CD4-positive, alpha-beta T cell (primary cell): ENCODE measurements at regions not wholly inside any gene's neighbourhood (a gene's known extent, or its start where the extent isn't known, plus 50 kb on each side); places are given as distances from the start of the nearest gene placed in this dataset.
"Not testable (repeated sequence)": the region's sequence is repeated elsewhere in the genome, so short reads cannot be mapped to it uniquely, and the experiment has no call there.

Experiments used
- ATAC-seq: fragments of 200-7000 bp; cut with Tn5 transposase; one replicate; pipeline ENCODE4 v1.10.0; 2022; ENCODE audit warnings: mild to moderate bottlenecking; ENCODE audit not compliant: poor library complexity
- CTCF ChIA-PET: fragments of 350-600 bp; sonication (Branson Sonifier 250); formaldehyde crosslinking; loops from one replicate; lab custom pipeline; 2021; ENCODE audit warnings: antibody characterized with exemption, inconsistent platforms; lab: Charles Lee
- POLR2A ChIA-PET: fragments of 350-600 bp; sonication (Branson Sonifier 250); formaldehyde crosslinking; loops from one replicate; lab custom pipeline; 2021; ENCODE audit warnings: antibody characterized with exemption, inconsistent platforms; lab: Charles Lee
- DNase-seq, 14 experiments: peaks; one replicate each; pipeline ENCODE4 v3.0.0-alpha.2; 2013 to 2020; ENCODE audit warnings: mixed read lengths in 2 of 14
- H3K27ac ChIP-seq, 2 donors: one replicate each; pipeline versions ENCODE4 v1.5.1 to v1.7.0; 2013; ENCODE audit warnings: low read length in 2 of 2, low read depth in 1 of 2, mild to moderate bottlenecking in 1 of 2
- H3K27me3 ChIP-seq, 2 experiments: 1 replicate in 1 of 2; 2 replicates in 1 of 2; pipeline versions ENCODE4 v1.6.1 to v1.7.0; 2013; ENCODE audit warnings: low read length in 2 of 2, control low read depth in 1 of 2, mild to moderate bottlenecking in 1 of 2, moderate library complexity in 1 of 2; ENCODE audit not compliant: insufficient read depth in 2 of 2, control insufficient read depth in 1 of 2
- H3K36me3 ChIP-seq: one replicate; pipeline ENCODE4 v1.6.1; 2013; ENCODE audit warnings: low read length, control low read depth; ENCODE audit not compliant: insufficient read depth
- H3K4me1 ChIP-seq: one replicate; pipeline ENCODE4 v1.6.1; 2013; ENCODE audit warnings: low read length, control low read depth; ENCODE audit not compliant: insufficient read depth
- H3K4me3 ChIP-seq: one replicate; pipeline ENCODE4 v1.5.1; 2013; ENCODE audit warnings: mild to moderate bottlenecking, low read length, moderate library complexity
- H3K9me3 ChIP-seq, 2 experiments: 1 replicate in 1 of 2; 2 replicates in 1 of 2; pipeline versions ENCODE4 v1.6.1 to v1.7.0; 2013; ENCODE audit warnings: low read length in 2 of 2, mild to moderate bottlenecking in 2 of 2, control low read depth in 1 of 2, moderate library complexity in 1 of 2; ENCODE audit not compliant: control insufficient read depth in 1 of 2, insufficient read depth in 1 of 2
- H3K27ac Mint-ChIP-seq: one replicate; pipeline ENCODE4 v1.8.0; 2020; ENCODE audit warnings: mixed read lengths
- H3K27me3 Mint-ChIP-seq: one replicate; pipeline ENCODE4 v1.8.0; 2021; ENCODE audit warnings: mixed read lengths
- H3K36me3 Mint-ChIP-seq: one replicate; pipeline ENCODE4 v1.8.0; 2021; ENCODE audit warnings: low read depth, mixed read lengths
- H3K4me1 Mint-ChIP-seq: one replicate; pipeline ENCODE4 v1.8.0; 2021; ENCODE audit warnings: low read depth, mixed read lengths
- H3K4me3 Mint-ChIP-seq: one replicate; pipeline ENCODE4 v1.8.0; 2020; ENCODE audit warnings: mild to moderate bottlenecking, mixed read lengths
- H3K9me3 Mint-ChIP-seq: one replicate; pipeline ENCODE4 v1.8.0; 2020; ENCODE audit warnings: mixed read lengths
- CTCF ChIP-seq: fragments of 200-600 bp; IDR thresholded peaks from one replicate; pipeline ENCODE4 v1.8.0; 2022; ENCODE audit warnings: antibody characterized with exemption, mild to moderate bottlenecking
- intact Hi-C, 2 experiments: fragments of 100-400 bp; cut with DNase I in 1 of 2; cut with micrococcal nuclease in 1 of 2; formaldehyde crosslinking; loops; one replicate each; pipeline versions ENCODE4 v1.15.1 to v1.9.0; 2023 to 2025; cut with DNase I, micrococcal nuclease

DNA sequence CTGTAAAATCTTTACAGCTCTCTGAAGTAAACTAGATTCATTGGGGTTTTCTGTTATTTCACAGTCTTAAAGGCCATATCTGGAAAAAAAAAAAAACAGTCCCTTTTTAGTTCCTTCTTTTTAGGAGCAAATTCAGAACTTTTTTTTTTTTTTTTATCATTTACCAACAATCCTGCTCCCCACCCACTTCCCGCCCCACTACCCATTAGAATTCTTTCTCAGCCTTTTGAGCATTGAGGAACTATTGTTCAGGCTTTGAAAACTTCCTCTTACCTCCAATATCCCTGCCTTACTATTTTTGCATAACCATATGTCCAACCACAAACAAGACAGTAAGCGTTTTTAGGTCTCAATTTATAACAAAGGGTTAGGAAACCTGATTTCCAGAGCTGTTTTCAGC is 330.1 kb downstream of the PLPP3 start:
- no peak for TF ChIP-seq CTCF
- DNase-seq, result peak in 2 of 14 experiments; percentile 14 to 31
- no peak overlapping the region for H3K4me3 ChIP-seq

GRCh38 chr1:56248138-56248537 is 331.2 kb downstream of the PLPP3 start:
- no peak overlapping the region for H3K27ac Mint-ChIP-seq
- intact Hi-C loops, result no loop called here
- Histone ChIP-seq H3K36me3 (no peaks in the 10 kb centered on the region), H3K27ac (no peak overlapping the region), H3K4me3 (no peak overlapping the region), H3K27me3 (no peaks in the 10 kb centered on the region), H3K9me3 (peaks cover 0 to 5% of the 10 kb centered on the region in 2 experiments), H3K4me1 (no peaks in the 10 kb centered on the region)
- no peak overlapping the region for H3K4me3 Mint-ChIP-seq
- peaks cover 5% of the 10 kb centered on the region for H3K27me3 Mint-ChIP-seq
- POLR2A ChIA-PET, result no interaction called here
- no peaks in the 10 kb centered on the region for H3K36me3 Mint-ChIP-seq
- TF ChIP-seq CTCF, result no peak
- DNase-seq (no peak), ATAC-seq (no peak)
- H3K9me3 Mint-ChIP-seq, result no peaks in the 10 kb centered on the region
- no peaks in the 10 kb centered on the region for H3K4me1 Mint-ChIP-seq
- CTCF ChIA-PET, result no interaction called here

More for the DNA sequence above, 330.1 kb downstream of the PLPP3 start:
- ChIA-PET CTCF (interaction anchor here (0.6 kb wide), 1 partner anchor 8 kb away, joined by 3 read pairs; no protein-coding TSS in a partner anchor), POLR2A (no interaction called here)
- H3K27ac ChIP-seq, result no peak overlapping the region
- Mint-ChIP-seq H3K36me3 (no peaks in the 10 kb centered on the region), H3K9me3 (no peaks in the 10 kb centered on the region), H3K4me3 (no peak overlapping the region), H3K27me3 (peaks cover 5% of the 10 kb centered on the region), H3K4me1 (no peaks in the 10 kb centered on the region), H3K27ac (no peak overlapping the region)
- intact Hi-C loops, result no loop called here
- no peaks in the 10 kb centered on the region for H3K36me3 ChIP-seq
- H3K9me3 ChIP-seq, result peaks cover 0 to 5% of the 10 kb centered on the region in 2 experiments
- H3K27me3 ChIP-seq, result no peaks in the 10 kb centered on the region
- no peak for ATAC-seq
- no peaks in the 10 kb centered on the region for H3K4me1 ChIP-seq

DNA sequence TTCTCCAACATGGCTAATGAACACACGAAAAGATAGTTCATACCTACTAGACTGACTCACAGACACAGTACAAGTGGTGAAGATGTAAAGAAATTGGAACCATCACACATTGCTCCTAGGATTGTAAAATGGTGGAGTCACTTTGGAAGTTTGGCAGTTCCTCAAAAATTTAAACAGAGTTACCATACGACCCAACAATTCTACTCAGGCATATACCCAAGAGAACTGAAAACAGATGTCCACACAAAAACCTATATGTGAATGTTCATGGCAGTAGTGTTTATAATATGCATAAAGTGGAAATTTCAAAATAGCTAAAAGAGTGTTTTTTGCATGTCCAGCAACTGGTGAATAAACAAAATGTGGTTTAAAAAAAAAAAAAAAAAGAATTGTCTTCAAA is 332.6 kb downstream of the PLPP3 start:
- H3K4me1 ChIP-seq, ATAC-seq, H3K9me3 ChIP-seq, H3K36me3 Mint-ChIP-seq, POLR2A ChIA-PET, H3K4me3 ChIP-seq, H3K36me3 ChIP-seq, H3K27ac ChIP-seq, H3K4me1 Mint-ChIP-seq, H3K27me3 Mint-ChIP-seq, H3K4me3 Mint-ChIP-seq, H3K27ac Mint-ChIP-seq, H3K9me3 Mint-ChIP-seq, CTCF ChIA-PET, intact Hi-C loops, H3K27me3 ChIP-seq, DNase-seq: not testable (repeated sequence)

- POLR2A ChIA-PET, result no interaction called here
- TF ChIP-seq CTCF, result no peak
- Mint-ChIP-seq H3K27ac (no peak overlapping the region), H3K4me3 (no peak overlapping the region), H3K9me3 (peaks cover 6% of the 10 kb centered on the region), H3K36me3 (no peaks in the 10 kb centered on the region), H3K4me1 (no peaks in the 10 kb centered on the region), H3K27me3 (no peaks in the 10 kb centered on the region)
- Histone ChIP-seq H3K27ac (no peak overlapping the region), H3K36me3 (no peaks in the 10 kb centered on the region), H3K27me3 (no peaks in the 10 kb centered on the region), H3K4me1 (no peaks in the 10 kb centered on the region), H3K4me3 (no peak overlapping the region), H3K9me3 (no peaks in the 10 kb centered on the region)
- CTCF ChIA-PET, result interaction anchor here (0.7 kb wide), 1 partner anchor 9 kb away, joined by 3 read pairs; no protein-coding TSS in a partner anchor
- DNase-seq (no peak), ATAC-seq (no peak)
- intact Hi-C loops, result loop anchor here in 1 of 2 experiments (2.0 kb wide), 1 partner anchor 20 kb away; no protein-coding TSS in a partner anchor
Measured at GRCh38 chr1:56240400-56240799, 339.0 kb downstream of the PLPP3 start.
